Chondrocyte (in vitro differentiated cells): ENCODE measurements at regions not wholly inside any gene's neighbourhood (a gene's known extent, or its start where the extent isn't known, plus 50 kb on each side); places are given as distances from the start of the nearest gene placed in this dataset.

Experiments used
- DNase-seq: peaks from one replicate; pipeline ENCODE4 v3.0.0; 2021; ENCODE audit warnings: mixed read lengths, low spot score
- H3K27ac Mint-ChIP-seq: one replicate; pipeline ENCODE4 v1.8.0; 2021; ENCODE audit warnings: mild to moderate bottlenecking, moderate library complexity, mixed read lengths; ENCODE audit not compliant: unreplicated experiment
- H3K27me3 Mint-ChIP-seq: 2 replicates; pipeline ENCODE4 v1.8.0; 2021; ENCODE audit warnings: low read depth, mixed read lengths
- H3K36me3 Mint-ChIP-seq: 2 replicates; pipeline ENCODE4 v1.8.0; 2021; ENCODE audit warnings: low read depth, mixed read lengths
- H3K4me1 Mint-ChIP-seq: 2 replicates; pipeline ENCODE4 v1.8.0; 2021; ENCODE audit warnings: low read depth, mild to moderate bottlenecking, mixed read lengths
- H3K4me3 Mint-ChIP-seq: one replicate; pipeline ENCODE4 v1.8.0; 2021; ENCODE audit warnings: mild to moderate bottlenecking, moderate library complexity, mixed read lengths; ENCODE audit not compliant: unreplicated experiment
- H3K9me3 Mint-ChIP-seq: 2 replicates; pipeline ENCODE4 v1.8.0; 2021; ENCODE audit warnings: low read depth, mixed read lengths
- CTCF ChIP-seq: fragments of 200-600 bp; sonication (generic); IDR thresholded peaks from 2 replicates; pipeline ENCODE4 v1.5.0; 2021; ENCODE audit warnings: antibody characterized with exemption, mild to moderate bottlenecking, moderate library complexity

GRCh38 chr10:105535478-105535877 is 894.4 kb downstream of the SORCS3 start:
- Mint-ChIP-seq H3K9me3 (peaks cover 22% of the 10 kb centered on the region), H3K27me3 (peaks cover 1% of the 10 kb centered on the region), H3K4me1 (no peaks in the 10 kb centered on the region), H3K27ac (no peak overlapping the region), H3K4me3 (no peak overlapping the region), H3K36me3 (no peaks in the 10 kb centered on the region)
- no peak for DNase-seq
- no peak for TF ChIP-seq CTCF

GRCh38 chr10:105534086-105534485 is 893.0 kb downstream of the SORCS3 start:
- no peaks in the 10 kb centered on the region for H3K4me1 Mint-ChIP-seq
- peaks cover 22% of the 10 kb centered on the region for H3K9me3 Mint-ChIP-seq
- H3K27ac Mint-ChIP-seq: no peak overlapping the region
- no peak for TF ChIP-seq CTCF
- peaks cover 1% of the 10 kb centered on the region for H3K27me3 Mint-ChIP-seq
- no peaks in the 10 kb centered on the region for H3K36me3 Mint-ChIP-seq
- no peak overlapping the region for H3K4me3 Mint-ChIP-seq
- no peak for DNase-seq

GRCh38 chr10:105516511-105516910 is 875.4 kb downstream of the SORCS3 start:
- H3K4me3 Mint-ChIP-seq: no peak overlapping the region
- no peak for TF ChIP-seq CTCF
- no peak overlapping the region for H3K27ac Mint-ChIP-seq
- no peaks in the 10 kb centered on the region for H3K36me3 Mint-ChIP-seq
- no peaks in the 10 kb centered on the region for H3K4me1 Mint-ChIP-seq
- peaks cover 4% of the 10 kb centered on the region for H3K9me3 Mint-ChIP-seq
- no peak for DNase-seq
- peaks cover 4% of the 10 kb centered on the region for H3K27me3 Mint-ChIP-seq

GRCh38 chr10:105514106-105514505 is 873.0 kb downstream of the SORCS3 start:
- no peak for TF ChIP-seq CTCF
- Mint-ChIP-seq H3K9me3 (peaks cover 4% of the 10 kb centered on the region), H3K27me3 (peaks cover 4% of the 10 kb centered on the region), H3K27ac (no peak overlapping the region), H3K4me3 (no peak overlapping the region), H3K4me1 (no peaks in the 10 kb centered on the region), H3K36me3 (no peaks in the 10 kb centered on the region)
- DNase-seq: no peak

- no peak for DNase-seq
- TF ChIP-seq CTCF: no peak
- H3K36me3 Mint-ChIP-seq: no peaks in the 10 kb centered on the region
- H3K27me3 Mint-ChIP-seq: no peaks in the 10 kb centered on the region
- no peak overlapping the region for H3K27ac Mint-ChIP-seq
- H3K9me3 Mint-ChIP-seq: peaks cover 4% of the 10 kb centered on the region
- no peaks in the 10 kb centered on the region for H3K4me1 Mint-ChIP-seq
- H3K4me3 Mint-ChIP-seq: no peak overlapping the region
These were observed 868.4 kb downstream of the SORCS3 start for GRCh38 chr10:105509517-105509916.
